SK-N-SH (cell line): ENCODE measurements at regions not wholly inside any gene's neighbourhood (a gene's known extent, or its start where the extent isn't known, plus 50 kb on each side); places are given as distances from the start of the nearest gene placed in this dataset.

Source experiments
- EP300 ChIP-seq, 2 experiments: IDR thresholded peaks; 2 replicates each; pipeline versions ENCODE4 v1.4.0 to v1.6.1; 2012; ENCODE audit warnings: borderline replicate concordance in 1 of 2, low read depth in 1 of 2, low read length in 1 of 2
- EZH2phosphoT487 ChIP-seq: fragments of 200-600 bp; sonication (generic); IDR thresholded peaks from 2 replicates; pipeline ENCODE4 v1.6.1; 2017; ENCODE audit warnings: low read depth, mixed run types, mild to moderate bottlenecking, antibody characterized with exemption, moderate library complexity, borderline replicate concordance
- FOXM1 ChIP-seq: IDR thresholded peaks from 2 replicates; pipeline ENCODE4 v1.4.0; 2012; ENCODE audit warnings: low read depth, mild to moderate bottlenecking
- GABPA ChIP-seq: IDR thresholded peaks from 2 replicates; pipeline ENCODE4 v1.4.0; 2012; ENCODE audit warnings: low read depth, mild to moderate bottlenecking
- JUND ChIP-seq: IDR thresholded peaks from 2 replicates; pipeline ENCODE4 v1.4.0; 2012
- MEF2A ChIP-seq: IDR thresholded peaks from 2 replicates; pipeline ENCODE4 v1.4.0; 2012; ENCODE audit warnings: low read depth, borderline replicate concordance
- POLR2AphosphoS5 ChIP-seq: IDR thresholded peaks from 2 replicates; pipeline ENCODE4 v1.6.1; 2012; ENCODE audit warnings: low read depth, low read length
- TAF1 ChIP-seq: IDR thresholded peaks from 2 replicates; pipeline ENCODE4 v1.6.1; 2012; ENCODE audit warnings: low read depth, mild to moderate bottlenecking, low read length, moderate library complexity, borderline replicate concordance
- YY1 ChIP-seq: IDR thresholded peaks from 2 replicates; pipeline ENCODE4 v1.4.0; 2012; ENCODE audit warnings: low read depth, mild to moderate bottlenecking
- TF ChIP-seq, protein P1 (sequence below): IDR thresholded peaks from 2 replicates; pipeline ENCODE4 v1.4.0; 2012; ENCODE audit warnings: low read depth, borderline replicate concordance
- TF ChIP-seq, protein P2 (sequence below): fragments of 150-350 bp; IDR thresholded peaks from 2 replicates; pipeline ENCODE4 v1.6.1; 2017; ENCODE audit warnings: antibody characterized with exemption, low read length, low read depth, borderline replicate concordance
- TF ChIP-seq, protein P3 (sequence below): fragments of 200-600 bp; sonication (generic); IDR thresholded peaks from 2 replicates; pipeline ENCODE4 v1.6.1; 2017; ENCODE audit warnings: antibody characterized with exemption, mild to moderate bottlenecking, moderate library complexity

DNA sequence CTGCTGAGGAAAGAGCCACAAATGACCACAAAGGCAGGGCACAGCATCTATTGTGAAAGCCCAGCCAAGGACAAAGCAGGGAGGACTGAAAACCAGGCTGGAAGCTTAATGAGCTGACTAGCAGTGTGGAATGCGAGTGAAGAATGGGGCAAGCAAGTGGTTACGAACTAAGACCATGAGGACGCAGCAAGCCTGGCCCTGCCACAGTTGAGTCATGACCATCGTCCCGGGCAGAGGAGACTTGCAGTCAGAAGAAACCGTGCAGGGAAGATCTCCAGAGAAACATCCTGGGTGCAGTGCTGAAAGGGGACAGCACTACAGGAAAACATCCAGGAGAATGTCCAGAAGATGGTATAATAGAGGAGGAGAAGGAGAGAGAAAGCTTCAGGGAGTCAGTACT is 120.5 kb upstream of the GYPC start:
- TF ChIP-seq, protein P1, sequence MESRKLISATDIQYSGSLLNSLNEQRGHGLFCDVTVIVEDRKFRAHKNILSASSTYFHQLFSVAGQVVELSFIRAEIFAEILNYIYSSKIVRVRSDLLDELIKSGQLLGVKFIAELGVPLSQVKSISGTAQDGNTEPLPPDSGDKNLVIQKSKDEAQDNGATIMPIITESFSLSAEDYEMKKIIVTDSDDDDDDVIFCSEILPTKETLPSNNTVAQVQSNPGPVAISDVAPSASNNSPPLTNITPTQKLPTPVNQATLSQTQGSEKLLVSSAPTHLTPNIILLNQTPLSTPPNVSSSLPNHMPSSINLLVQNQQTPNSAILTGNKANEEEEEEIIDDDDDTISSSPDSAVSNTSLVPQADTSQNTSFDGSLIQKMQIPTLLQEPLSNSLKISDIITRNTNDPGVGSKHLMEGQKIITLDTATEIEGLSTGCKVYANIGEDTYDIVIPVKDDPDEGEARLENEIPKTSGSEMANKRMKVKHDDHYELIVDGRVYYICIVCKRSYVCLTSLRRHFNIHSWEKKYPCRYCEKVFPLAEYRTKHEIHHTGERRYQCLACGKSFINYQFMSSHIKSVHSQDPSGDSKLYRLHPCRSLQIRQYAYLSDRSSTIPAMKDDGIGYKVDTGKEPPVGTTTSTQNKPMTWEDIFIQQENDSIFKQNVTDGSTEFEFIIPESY: no peak
- TF ChIP-seq, protein P2, sequence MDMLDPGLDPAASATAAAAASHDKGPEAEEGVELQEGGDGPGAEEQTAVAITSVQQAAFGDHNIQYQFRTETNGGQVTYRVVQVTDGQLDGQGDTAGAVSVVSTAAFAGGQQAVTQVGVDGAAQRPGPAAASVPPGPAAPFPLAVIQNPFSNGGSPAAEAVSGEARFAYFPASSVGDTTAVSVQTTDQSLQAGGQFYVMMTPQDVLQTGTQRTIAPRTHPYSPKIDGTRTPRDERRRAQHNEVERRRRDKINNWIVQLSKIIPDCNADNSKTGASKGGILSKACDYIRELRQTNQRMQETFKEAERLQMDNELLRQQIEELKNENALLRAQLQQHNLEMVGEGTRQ: no peak
- TF ChIP-seq POLR2AphosphoS5 (no peak), EP300 (IDR thresholded peaks at IDR 0.05; ENCODE audit: borderline replicate concordance in 1 of 2, low read depth in 1 of 2, low read length in 1 of 2) (no peak), TAF1 (no peak), EZH2phosphoT487 (no peak), FOXM1 (no peak), GABPA (no peak), MEF2A (no peak), YY1 (no peak), JUND (no peak)
- TF ChIP-seq, protein P3, sequence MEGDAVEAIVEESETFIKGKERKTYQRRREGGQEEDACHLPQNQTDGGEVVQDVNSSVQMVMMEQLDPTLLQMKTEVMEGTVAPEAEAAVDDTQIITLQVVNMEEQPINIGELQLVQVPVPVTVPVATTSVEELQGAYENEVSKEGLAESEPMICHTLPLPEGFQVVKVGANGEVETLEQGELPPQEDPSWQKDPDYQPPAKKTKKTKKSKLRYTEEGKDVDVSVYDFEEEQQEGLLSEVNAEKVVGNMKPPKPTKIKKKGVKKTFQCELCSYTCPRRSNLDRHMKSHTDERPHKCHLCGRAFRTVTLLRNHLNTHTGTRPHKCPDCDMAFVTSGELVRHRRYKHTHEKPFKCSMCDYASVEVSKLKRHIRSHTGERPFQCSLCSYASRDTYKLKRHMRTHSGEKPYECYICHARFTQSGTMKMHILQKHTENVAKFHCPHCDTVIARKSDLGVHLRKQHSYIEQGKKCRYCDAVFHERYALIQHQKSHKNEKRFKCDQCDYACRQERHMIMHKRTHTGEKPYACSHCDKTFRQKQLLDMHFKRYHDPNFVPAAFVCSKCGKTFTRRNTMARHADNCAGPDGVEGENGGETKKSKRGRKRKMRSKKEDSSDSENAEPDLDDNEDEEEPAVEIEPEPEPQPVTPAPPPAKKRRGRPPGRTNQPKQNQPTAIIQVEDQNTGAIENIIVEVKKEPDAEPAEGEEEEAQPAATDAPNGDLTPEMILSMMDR: no peak
